RPMI7951 (cell line): ENCODE measurements at regions not wholly inside any gene's neighbourhood (a gene's known extent, or its start where the extent isn't known, plus 50 kb on each side); places are given as distances from the start of the nearest gene placed in this dataset.

ENCODE experiments used
- DNase-seq: peaks from one replicate; pipeline ENCODE4 v3.0.0-alpha.2; 2012; ENCODE audit warnings: low read depth

- peak; percentile 54 for DNase-seq
Observed at GRCh38 chr9:16154521-16155078, 601.8 kb downstream of the CCDC171 start.

- DNase-seq: no peak
Observed at GRCh38 chr9:16155878-16156277, 603.0 kb downstream of the CCDC171 start.

- DNase-seq: no peak
Observed at GRCh38 chr9:16157216-16157615, 604.4 kb downstream of the CCDC171 start.

GRCh38 chr9:16157651-16158050, 604.8 kb downstream of the CCDC171 start:
- DNase-seq: no peak

- no peak for DNase-seq
Observed at GRCh38 chr9:16158093-16158492, 605.2 kb downstream of the CCDC171 start.

GRCh38 chr9:16161483-16161882, 608.6 kb downstream of the CCDC171 start:
- DNase-seq: no peak

- no peak for DNase-seq
Observed at GRCh38 chr9:16170119-16170518, 617.3 kb downstream of the CCDC171 start.

- no peak for DNase-seq
Observed at GRCh38 chr9:16171911-16172310, 619.1 kb downstream of the CCDC171 start.

GRCh38 chr9:16172796-16173195, 620.0 kb downstream of the CCDC171 start:
- no peak for DNase-seq

- no peak for DNase-seq
Observed at GRCh38 chr9:16174915-16175314, 622.1 kb downstream of the CCDC171 start.

GRCh38 chr9:16175461-16175860, 622.6 kb downstream of the CCDC171 start:
- DNase-seq: peak; percentile 18

GRCh38 chr9:16178294-16178693, 625.5 kb downstream of the CCDC171 start:
- no peak for DNase-seq

- DNase-seq: no peak
Observed at GRCh38 chr9:16179566-16179965, 626.7 kb downstream of the CCDC171 start.

GRCh38 chr9:16180091-16180490, 627.2 kb downstream of the CCDC171 start:
- no peak for DNase-seq

- peak; percentile 32 for DNase-seq
Observed at GRCh38 chr9:16180546-16180945, 627.7 kb downstream of the CCDC171 start.

GRCh38 chr9:16181539-16181938, 628.7 kb downstream of the CCDC171 start:
- DNase-seq: no peak

- DNase-seq: no peak
Observed at GRCh38 chr9:16182784-16183183, 629.9 kb downstream of the CCDC171 start.

GRCh38 chr9:16184964-16185646, 632.3 kb downstream of the CCDC171 start:
- peak; percentile 63 for DNase-seq

GRCh38 chr9:16191191-16191590, 638.3 kb downstream of the CCDC171 start:
- DNase-seq: peak; percentile 44

- DNase-seq: peak; percentile 90
Observed at GRCh38 chr9:16191691-16192402, 639.0 kb downstream of the CCDC171 start.

GRCh38 chr9:16192403-16193017, 639.7 kb downstream of the CCDC171 start:
- DNase-seq: no peak

GRCh38 chr9:16193066-16193465, 640.2 kb downstream of the CCDC171 start:
- DNase-seq: no peak

- DNase-seq: no peak
Observed at GRCh38 chr9:16196206-16196605, 643.4 kb downstream of the CCDC171 start.
